ENCODE measurements at regions not wholly inside any gene's neighbourhood (a gene's known extent, or its start where the extent isn't known, plus 50 kb on each side); places are given as distances from the start of the nearest gene placed in this dataset.

GRCh38 chr1:29883411-29883832 is 647.1 kb downstream of the PTPRU start:
- DNase-seq (ENCODE audit: low spot score) = no peak
- TF ChIP-seq CTCF (IDR thresholded peaks at IDR 0.05; ENCODE audit: unreplicated experiment) = no peak
- Mint-ChIP-seq H3K27ac (ENCODE audit: unreplicated experiment) (no peak overlapping the region), H3K27me3 (ENCODE audit: unreplicated experiment) (peaks cover 3% of the 10 kb centered on the region), H3K9me3 (ENCODE audit: unreplicated experiment) (no peaks in the 10 kb centered on the region), H3K4me1 (ENCODE audit: unreplicated experiment) (no peaks in the 10 kb centered on the region), H3K36me3 (ENCODE audit: low read depth, unreplicated experiment) (no peaks in the 10 kb centered on the region), H3K4me3 (ENCODE audit: unreplicated experiment) (no peak overlapping the region)

GRCh38 chr1:29880556-29880955 is 644.2 kb downstream of the PTPRU start:
- no peak for DNase-seq (ENCODE audit: low spot score)
- H3K9me3 Mint-ChIP-seq (ENCODE audit: unreplicated experiment) = no peaks in the 10 kb centered on the region
- H3K36me3 Mint-ChIP-seq (ENCODE audit: low read depth, unreplicated experiment) = no peaks in the 10 kb centered on the region
- no peak overlapping the region for H3K27ac Mint-ChIP-seq (ENCODE audit: unreplicated experiment)
- no peak for TF ChIP-seq CTCF (IDR thresholded peaks at IDR 0.05; ENCODE audit: unreplicated experiment)
- H3K4me3 Mint-ChIP-seq (ENCODE audit: unreplicated experiment) = no peak overlapping the region
- H3K4me1 Mint-ChIP-seq (ENCODE audit: unreplicated experiment) = peaks cover 5% of the 10 kb centered on the region
- no peaks in the 10 kb centered on the region for H3K27me3 Mint-ChIP-seq (ENCODE audit: unreplicated experiment)

GRCh38 chr1:29879217-29879616 is 642.9 kb downstream of the PTPRU start:
- no peak for TF ChIP-seq CTCF (IDR thresholded peaks at IDR 0.05; ENCODE audit: unreplicated experiment)
- no peak for DNase-seq (ENCODE audit: low spot score)
- no peaks in the 10 kb centered on the region for H3K9me3 Mint-ChIP-seq (ENCODE audit: unreplicated experiment)
- no peaks in the 10 kb centered on the region for H3K36me3 Mint-ChIP-seq (ENCODE audit: low read depth, unreplicated experiment)
- no peaks in the 10 kb centered on the region for H3K27me3 Mint-ChIP-seq (ENCODE audit: unreplicated experiment)
- H3K27ac Mint-ChIP-seq (ENCODE audit: unreplicated experiment) = no peak overlapping the region
- peaks cover 7% of the 10 kb centered on the region for H3K4me1 Mint-ChIP-seq (ENCODE audit: unreplicated experiment)
- no peak overlapping the region for H3K4me3 Mint-ChIP-seq (ENCODE audit: unreplicated experiment)

GRCh38 chr1:29878501-29878900 is 642.2 kb downstream of the PTPRU start:
- DNase-seq (ENCODE audit: low spot score) = no peak
- Mint-ChIP-seq H3K4me1 (ENCODE audit: unreplicated experiment) (peaks cover 7% of the 10 kb centered on the region), H3K27ac (ENCODE audit: unreplicated experiment) (no peak overlapping the region), H3K4me3 (ENCODE audit: unreplicated experiment) (no peak overlapping the region), H3K9me3 (ENCODE audit: unreplicated experiment) (no peaks in the 10 kb centered on the region), H3K36me3 (ENCODE audit: low read depth, unreplicated experiment) (no peaks in the 10 kb centered on the region), H3K27me3 (ENCODE audit: unreplicated experiment) (no peaks in the 10 kb centered on the region)
- TF ChIP-seq CTCF (IDR thresholded peaks at IDR 0.05; ENCODE audit: unreplicated experiment) = no peak

GRCh38 chr1:29876902-29877301 is 640.6 kb downstream of the PTPRU start:
- Mint-ChIP-seq H3K9me3 (ENCODE audit: unreplicated experiment) (no peaks in the 10 kb centered on the region), H3K36me3 (ENCODE audit: low read depth, unreplicated experiment) (no peaks in the 10 kb centered on the region), H3K27ac (ENCODE audit: unreplicated experiment) (no peak overlapping the region), H3K4me1 (ENCODE audit: unreplicated experiment) (peaks cover 7% of the 10 kb centered on the region), H3K4me3 (ENCODE audit: unreplicated experiment) (no peak overlapping the region), H3K27me3 (ENCODE audit: unreplicated experiment) (no peaks in the 10 kb centered on the region)
- DNase-seq (ENCODE audit: low spot score) = no peak
- TF ChIP-seq CTCF (IDR thresholded peaks at IDR 0.05; ENCODE audit: unreplicated experiment) = no peak

Measured in endothelial cell (in vitro differentiated cells).